SU-DHL-6 (cell line): ENCODE measurements at regions not wholly inside any gene's neighbourhood (a gene's known extent, or its start where the extent isn't known, plus 50 kb on each side); places are given as distances from the start of the nearest gene placed in this dataset.

ENCODE experiments used
- H2AFZ ChIP-seq: fragments of 200-600 bp; sonication (generic); 2 replicates; pipeline ENCODE4 v1.6.1; 2014; ENCODE audit warnings: low read depth, mild to moderate bottlenecking, moderate library complexity, mixed read lengths, antibody characterized with exemption, low read length; ENCODE audit not compliant: severe bottlenecking
- H3F3A ChIP-seq: fragments of 200-600 bp; shearing (Covaris generic); 2 replicates; pipeline ENCODE4 v1.6.0; 2016; ENCODE audit warnings: antibody characterized with exemption, mild to moderate bottlenecking; ENCODE audit not compliant: insufficient read depth
- H3K27ac ChIP-seq: fragments of 200-600 bp; sonication (generic); 2 replicates; pipeline ENCODE4 v1.5.1; 2016; ENCODE audit warnings: low read depth, mild to moderate bottlenecking, low read length, moderate library complexity, mixed read lengths
- H3K27me3 ChIP-seq: fragments of 200-600 bp; sonication (generic), shearing (Covaris generic); 2 replicates; pipeline ENCODE4 v1.6.0; 2014; ENCODE audit warnings: mild to moderate bottlenecking, low read length
- H3K36me3 ChIP-seq: fragments of 200-600 bp; sonication (generic); 2 replicates; pipeline ENCODE4 v1.6.1; 2014; ENCODE audit warnings: mild to moderate bottlenecking, low read length, mixed read lengths
- H3K4me2 ChIP-seq: fragments of 300-600, 200-600 bp; shearing (Covaris generic), sonication (generic); 2 replicates; pipeline ENCODE4 v1.6.0; 2014; ENCODE audit warnings: low read length, low read depth, mild to moderate bottlenecking; ENCODE audit not compliant: poor library complexity, severe bottlenecking
- H3K4me3 ChIP-seq: fragments of 200-600 bp; sonication (generic); 2 replicates; pipeline ENCODE4 v1.5.1; 2014; ENCODE audit warnings: antibody characterized with exemption, low read length, mild to moderate bottlenecking, mixed read lengths; ENCODE audit not compliant: insufficient read depth, poor library complexity, severe bottlenecking
- H3K79me2 ChIP-seq: fragments of 200-600 bp; sonication (generic); 2 replicates; pipeline ENCODE4 v1.6.1; 2014; ENCODE audit warnings: mild to moderate bottlenecking, low read length, moderate library complexity; ENCODE audit not compliant: insufficient read depth
- H3K9ac ChIP-seq: fragments of 200-600 bp; sonication (generic); 2 replicates; pipeline ENCODE4 v1.7.0; 2014; ENCODE audit warnings: mild to moderate bottlenecking, low read length
- H3K9me2 ChIP-seq: fragments of 200-600 bp; sonication (generic); replicated peaks from 2 replicates; pipeline ENCODE4 v1.6.1; 2014; ENCODE audit warnings: low read length; ENCODE audit not compliant: insufficient read depth
- H3K9me3 ChIP-seq: fragments of 200-600 bp; sonication (generic); 2 replicates; pipeline ENCODE4 v1.6.1; 2014; ENCODE audit warnings: low read length, mixed read lengths; ENCODE audit not compliant: insufficient read depth
- H4K20me1 ChIP-seq: fragments of 200-600 bp; sonication (generic); 2 replicates; pipeline ENCODE4 v1.6.1; 2014; ENCODE audit warnings: low read depth, mild to moderate bottlenecking, antibody characterized with exemption, low read length, moderate library complexity, mixed read lengths
- EZH2phosphoT487 ChIP-seq: fragments of 200-600 bp; sonication (generic), shearing (Covaris generic); conservative IDR thresholded peaks from 2 replicates; pipeline ENCODE4 v1.6.1; 2018; ENCODE audit warnings: mild to moderate bottlenecking, antibody characterized with exemption, low read length, moderate library complexity, mixed read lengths
- TF ChIP-seq, protein P1 (sequence below): fragments of 200-600 bp; sonication (generic); IDR thresholded peaks from one replicate; pipeline ENCODE4 v1.5.1; 2017; ENCODE audit warnings: antibody characterized with exemption, mild to moderate bottlenecking, low read length, moderate library complexity; ENCODE audit not compliant: insufficient read depth, poor library complexity, severe bottlenecking

DNA sequence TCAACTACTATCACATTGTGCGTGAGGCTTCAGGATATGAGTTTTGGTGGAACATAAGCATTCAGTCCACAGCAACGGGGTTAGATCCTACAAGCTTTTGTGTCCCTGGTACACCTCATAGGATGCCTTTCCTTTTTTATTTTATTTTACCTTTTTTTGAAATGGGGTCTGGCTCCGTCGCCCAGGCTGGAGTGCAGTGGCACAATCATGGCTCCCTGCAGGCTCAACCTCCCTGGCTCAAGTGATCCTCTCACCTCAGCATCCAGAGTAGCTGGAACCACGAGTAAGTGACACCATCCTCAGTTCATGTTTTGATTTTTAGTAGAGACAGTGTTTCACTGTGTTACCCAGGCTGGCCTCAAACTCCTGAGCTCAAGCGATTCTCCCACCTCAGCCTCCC is 86.0 kb upstream of the RAI14 start:
- Histone ChIP-seq H3K4me3 (no peak overlapping the region), H3K9ac (no peak overlapping the region), H2AFZ (no peak overlapping the region)

DNA sequence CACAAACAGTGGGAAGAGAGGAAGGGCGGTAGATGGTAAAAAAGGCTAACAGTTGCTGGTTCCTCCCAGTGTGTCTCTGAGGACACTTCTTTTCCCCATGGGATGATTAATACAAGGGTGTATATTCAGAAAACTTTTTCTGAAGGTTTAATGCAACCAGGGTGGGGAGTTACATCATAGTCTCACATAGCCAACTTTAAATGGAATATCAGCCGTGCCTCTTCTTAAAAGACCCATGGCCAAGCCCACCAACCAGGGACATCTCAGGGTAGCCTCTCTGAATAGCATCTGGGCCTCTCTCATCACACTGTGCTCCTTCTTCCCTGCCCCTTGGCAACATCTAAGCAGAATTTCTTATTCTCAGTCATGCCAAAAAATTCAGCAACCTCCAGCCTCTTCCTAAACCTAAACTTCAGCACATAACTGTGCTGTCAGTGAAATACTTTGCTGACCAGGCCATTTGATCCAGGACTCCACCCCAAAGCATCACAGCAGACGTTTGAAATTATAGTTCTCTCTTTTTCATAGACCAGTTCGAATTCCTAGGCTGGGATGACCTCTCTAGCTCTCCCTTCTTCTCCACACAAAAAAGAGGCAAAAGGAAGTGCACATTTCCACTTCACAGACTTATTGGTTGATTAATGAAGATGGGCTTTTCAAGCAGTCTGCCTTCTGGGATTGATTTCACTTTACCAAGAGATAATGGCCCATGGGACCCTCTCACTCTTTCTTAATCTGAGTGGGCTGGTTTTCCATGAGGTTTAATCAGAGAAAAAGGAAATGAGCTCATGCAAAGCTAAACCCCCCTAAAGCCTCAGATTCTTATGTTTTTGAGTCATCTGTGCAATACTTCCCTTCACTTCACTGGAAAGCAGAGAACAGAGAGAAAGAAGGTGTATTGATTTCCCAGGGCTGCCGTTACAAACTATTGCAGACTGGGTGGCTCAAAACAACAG is 85.1 kb upstream of the RAI14 start:
- Histone ChIP-seq H3K79me2 (no peaks in the 10 kb centered on the region), H3K27me3 (no peaks in the 10 kb centered on the region), H2AFZ (no peak overlapping the region), H3K27ac (no peak overlapping the region), H4K20me1 (no peaks in the 10 kb centered on the region), H3K9me3 (no peaks in the 10 kb centered on the region), H3F3A (no peaks in the 10 kb centered on the region), H3K36me3 (no peaks in the 10 kb centered on the region), H3K4me3 (no peak overlapping the region), H3K9me2 (no peaks in the 10 kb centered on the region), H3K9ac (no peak overlapping the region), H3K4me2 (no peak overlapping the region)
- TF ChIP-seq, protein P1, sequence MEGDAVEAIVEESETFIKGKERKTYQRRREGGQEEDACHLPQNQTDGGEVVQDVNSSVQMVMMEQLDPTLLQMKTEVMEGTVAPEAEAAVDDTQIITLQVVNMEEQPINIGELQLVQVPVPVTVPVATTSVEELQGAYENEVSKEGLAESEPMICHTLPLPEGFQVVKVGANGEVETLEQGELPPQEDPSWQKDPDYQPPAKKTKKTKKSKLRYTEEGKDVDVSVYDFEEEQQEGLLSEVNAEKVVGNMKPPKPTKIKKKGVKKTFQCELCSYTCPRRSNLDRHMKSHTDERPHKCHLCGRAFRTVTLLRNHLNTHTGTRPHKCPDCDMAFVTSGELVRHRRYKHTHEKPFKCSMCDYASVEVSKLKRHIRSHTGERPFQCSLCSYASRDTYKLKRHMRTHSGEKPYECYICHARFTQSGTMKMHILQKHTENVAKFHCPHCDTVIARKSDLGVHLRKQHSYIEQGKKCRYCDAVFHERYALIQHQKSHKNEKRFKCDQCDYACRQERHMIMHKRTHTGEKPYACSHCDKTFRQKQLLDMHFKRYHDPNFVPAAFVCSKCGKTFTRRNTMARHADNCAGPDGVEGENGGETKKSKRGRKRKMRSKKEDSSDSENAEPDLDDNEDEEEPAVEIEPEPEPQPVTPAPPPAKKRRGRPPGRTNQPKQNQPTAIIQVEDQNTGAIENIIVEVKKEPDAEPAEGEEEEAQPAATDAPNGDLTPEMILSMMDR = no peak
- TF ChIP-seq EZH2phosphoT487 = no peak

More for the DNA sequence above, 86.0 kb upstream of the RAI14 start:
- Histone ChIP-seq H3K36me3 (no peaks in the 10 kb centered on the region), H4K20me1 (no peaks in the 10 kb centered on the region), H3K4me2 (no peak overlapping the region), H3K9me2 (no peaks in the 10 kb centered on the region), H3F3A (no peaks in the 10 kb centered on the region), H3K27ac (no peak overlapping the region), H3K9me3 (no peaks in the 10 kb centered on the region), H3K79me2 (no peaks in the 10 kb centered on the region), H3K27me3 (no peaks in the 10 kb centered on the region)
- TF ChIP-seq, protein P1 = no peak
- no peak for TF ChIP-seq EZH2phosphoT487

DNA sequence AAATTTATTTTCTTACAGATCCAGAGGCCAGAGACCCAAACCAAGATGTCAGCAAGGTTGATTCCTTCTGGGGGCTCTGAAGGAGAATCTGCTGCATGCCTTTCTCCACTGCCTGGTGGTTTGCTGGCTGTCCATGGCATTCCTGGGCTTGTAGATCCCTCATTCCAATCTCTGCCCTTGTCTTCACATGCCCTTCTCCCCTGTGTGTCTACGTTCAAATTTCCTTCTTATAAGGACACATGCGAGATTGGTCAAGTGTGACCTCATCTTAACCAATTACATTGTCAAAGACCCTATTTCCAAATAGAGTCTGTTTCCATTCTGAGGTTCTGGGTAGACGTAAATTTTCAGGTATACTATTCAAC is 84.5 kb upstream of the RAI14 start:
- Histone ChIP-seq H2AFZ (no peak overlapping the region), H3K27me3 (no peaks in the 10 kb centered on the region), H3F3A (no peaks in the 10 kb centered on the region), H3K9me2 (no peaks in the 10 kb centered on the region), H3K36me3 (no peaks in the 10 kb centered on the region), H3K4me3 (no peak overlapping the region), H3K4me2 (no peak overlapping the region), H3K9ac (no peak overlapping the region), H3K79me2 (no peaks in the 10 kb centered on the region), H3K9me3 (no peaks in the 10 kb centered on the region), H3K27ac (no peak overlapping the region), H4K20me1 (no peaks in the 10 kb centered on the region)
- TF ChIP-seq, protein P1 = no peak
- no peak for TF ChIP-seq EZH2phosphoT487
